A549 (cell line): ENCODE measurements at regions not wholly inside any gene's neighbourhood (a gene's known extent, or its start where the extent isn't known, plus 50 kb on each side); places are given as distances from the start of the nearest gene placed in this dataset.
"Not testable (repeated sequence)": the region's sequence is repeated elsewhere in the genome, so short reads cannot be mapped to it uniquely, and the experiment has no call there.

ENCODE experiments used
- ATAC-seq, 2 experiments: fragments of 200-7000 bp in 1 of 2; fragments of >200 bp in 1 of 2; cut with Nextera tagmentation in 1 of 2; cut with Tn5 transposase in 1 of 2; 3 replicates each; pipeline versions ENCODE4 v1.8.0 to v1.9.1; 2018 to 2020; ENCODE audit warnings: mild to moderate bottlenecking in 1 of 2, moderate library complexity in 1 of 2
- CTCF ChIA-PET: fragments of 300-600 bp; sonication (Branson Sonifier 250); formaldehyde crosslinking; extraction: SDS; loops from one replicate; lab custom pipeline; 2021; ENCODE audit warnings: antibody characterized with exemption, inconsistent platforms; lab: Yijun Ruan, JAX
- POLR2A ChIA-PET: fragments of 350-600 bp; formaldehyde crosslinking; extraction: SDS; loops from one replicate; lab custom pipeline; 2021; ENCODE audit warnings: antibody characterized with exemption, inconsistent platforms; lab: Yijun Ruan, JAX
- DNase-seq, 2 experiments: peaks; one replicate each; pipeline versions ENCODE4 v3.0.0 to v3.0.0-alpha.2; 2011 to 2016; ENCODE audit warnings: low read depth in 1 of 2, low spot score in 1 of 2
- FAIRE-seq: peaks from 2 replicates; lab custom pipeline; 2011; peaks lifted over from hg19 to GRCh38; lab: Jason Lieb, UNC
- H3K27ac ChIP-seq, 2 experiments: fragments of >200 bp; sonication (Bioruptor Twin); formaldehyde crosslinking; 3 replicates each; pipeline ENCODE4 v1.5.1; 2016 to 2017
- H3K4me1 ChIP-seq: fragments of >200 bp; sonication (Bioruptor Twin); formaldehyde crosslinking; 3 replicates; pipeline ENCODE4 v1.6.1; 2016
- H3K4me2 ChIP-seq: fragments of >200 bp; sonication (Bioruptor Twin); formaldehyde crosslinking; 3 replicates; pipeline ENCODE4 v1.6.1; 2016
- H3K4me3 ChIP-seq: fragments of >200 bp; sonication (Bioruptor Twin); formaldehyde crosslinking; 3 replicates; pipeline ENCODE4 v1.5.1; 2016
- H3K9me3 ChIP-seq: fragments of >200 bp; sonication (Bioruptor Twin); formaldehyde crosslinking; 3 replicates; pipeline ENCODE4 v1.6.1; 2016
- BHLHE40 ChIP-seq: IDR thresholded peaks from 2 replicates; pipeline ENCODE4 v1.6.1; 2012; ENCODE audit warnings: low read depth, low read length, inconsistent platforms
- CBX2 ChIP-seq: fragments of 200-600 bp; sonication (generic); IDR thresholded peaks from 2 replicates; pipeline ENCODE4 v1.6.1; 2016; ENCODE audit warnings: low read depth, mild to moderate bottlenecking, borderline replicate concordance
- CBX8 ChIP-seq: fragments of 200-600 bp; sonication (generic); IDR thresholded peaks from 2 replicates; pipeline ENCODE4 v1.6.1; 2016
- ESRRA ChIP-seq: fragments of 150-350 bp; IDR thresholded peaks from 2 replicates; pipeline ENCODE4 v1.6.1; 2014; ENCODE audit warnings: mild to moderate bottlenecking, low read length, borderline replicate concordance
- FOSB ChIP-seq: fragments of 250-450 bp; sonication (Bioruptor Pico); IDR thresholded peaks from 2 replicates; pipeline ENCODE4 v1.5.0; 2020; ENCODE audit warnings: mild to moderate bottlenecking, moderate library complexity
- HOXB5 ChIP-seq: fragments of 250-450 bp; sonication (Bioruptor Pico); IDR thresholded peaks from 2 replicates; pipeline ENCODE4 v1.5.0; 2020; ENCODE audit warnings: mild to moderate bottlenecking, moderate library complexity
- JUN ChIP-seq, 2 experiments: fragments of >200 bp; sonication (Bioruptor Twin); formaldehyde crosslinking; IDR thresholded peaks; 2 replicates in 1 of 2; 3 replicates in 1 of 2; pipeline ENCODE4 v1.6.1; 2016 to 2017
- JUNB ChIP-seq: fragments of >200 bp; sonication (Bioruptor Twin); formaldehyde crosslinking; IDR thresholded peaks from 2 replicates; pipeline ENCODE4 v1.6.1; 2016
- KDM5A ChIP-seq: fragments of 200-600 bp; sonication (generic); IDR thresholded peaks from 2 replicates; pipeline ENCODE4 v1.6.1; 2016; ENCODE audit warnings: antibody characterized with exemption, mild to moderate bottlenecking
- MYC ChIP-seq: IDR thresholded peaks from 2 replicates; pipeline ENCODE4 v1.6.1; 2012; ENCODE audit warnings: mild to moderate bottlenecking, inconsistent platforms, low read length, improper control_type of control experiment, borderline replicate concordance
- NPAS2 ChIP-seq: fragments of 250-450 bp; sonication (Bioruptor Pico); IDR thresholded peaks from 2 replicates; pipeline ENCODE4 v1.8.0; 2022; ENCODE audit warnings: mild to moderate bottlenecking, moderate library complexity, borderline replicate concordance
- POLR2A ChIP-seq: IDR thresholded peaks from 2 replicates; pipeline ENCODE4 v1.6.1; 2012; ENCODE audit warnings: mild to moderate bottlenecking, low read length
- POLR2AphosphoS2 ChIP-seq: conservative IDR thresholded peaks from 2 replicates; pipeline ENCODE4 v1.6.1; 2012; ENCODE audit warnings: low read length, improper control_type of control experiment, inconsistent platforms
- RARB ChIP-seq: fragments of 250-450 bp; sonication (Bioruptor Pico); IDR thresholded peaks from 2 replicates; pipeline ENCODE4 v1.8.0; 2021; ENCODE audit warnings: mild to moderate bottlenecking, moderate library complexity
- RFX5 ChIP-seq: fragments of 450-650 bp; IDR thresholded peaks from 2 replicates; pipeline ENCODE4 v1.7.1; 2014; ENCODE audit warnings: antibody characterized with exemption, mild to moderate bottlenecking, moderate library complexity
- SREBF2 ChIP-seq: fragments of 450-650 bp; IDR thresholded peaks from 2 replicates; pipeline ENCODE4 v1.6.1; 2014; ENCODE audit warnings: mild to moderate bottlenecking, moderate library complexity
- ZC3H11A ChIP-seq: fragments of 450-650 bp; IDR thresholded peaks from 2 replicates; pipeline ENCODE4 v1.6.1; 2014; ENCODE audit warnings: antibody characterized with exemption, mild to moderate bottlenecking
- ZFP36 ChIP-seq: fragments of 450-650 bp; IDR thresholded peaks from 2 replicates; pipeline ENCODE4 v1.6.1; 2014; ENCODE audit warnings: borderline replicate concordance; ENCODE audit not compliant: partially characterized antibody
- ZNF302 ChIP-seq: fragments of 250-450 bp; sonication (Bioruptor Pico); IDR thresholded peaks from 2 replicates; pipeline ENCODE4 v1.9.0; 2021; ENCODE audit warnings: inconsistent platforms, mild to moderate bottlenecking, moderate library complexity
- WGBS: methylation state at CpG from one replicate; pipeline ENCODE4 v1.1.6; 2017; ENCODE audit errors: missing lambda C conversion rate; 5-methylcytosine and 5-hydroxymethylcytosine counted together
- TF ChIP-seq, protein P1 (sequence below): IDR thresholded peaks from 2 replicates; pipeline ENCODE4 v1.6.1; 2012; ENCODE audit warnings: low read depth, borderline replicate concordance
- TF ChIP-seq, protein P2 (sequence below): fragments of 450-650 bp; IDR thresholded peaks from 2 replicates; pipeline ENCODE4 v1.6.1; 2014; ENCODE audit warnings: antibody characterized with exemption
- TF ChIP-seq, protein P3 (sequence below): fragments of >200 bp; sonication (Bioruptor Twin); formaldehyde crosslinking; IDR thresholded peaks from 3 replicates; pipeline ENCODE4 v1.6.1; 2016
- TF ChIP-seq, protein P4 (sequence below): fragments of 150-350 bp; IDR thresholded peaks from 2 replicates; pipeline ENCODE4 v1.6.1; 2014; ENCODE audit warnings: low read depth, mild to moderate bottlenecking, low read length

DNA sequence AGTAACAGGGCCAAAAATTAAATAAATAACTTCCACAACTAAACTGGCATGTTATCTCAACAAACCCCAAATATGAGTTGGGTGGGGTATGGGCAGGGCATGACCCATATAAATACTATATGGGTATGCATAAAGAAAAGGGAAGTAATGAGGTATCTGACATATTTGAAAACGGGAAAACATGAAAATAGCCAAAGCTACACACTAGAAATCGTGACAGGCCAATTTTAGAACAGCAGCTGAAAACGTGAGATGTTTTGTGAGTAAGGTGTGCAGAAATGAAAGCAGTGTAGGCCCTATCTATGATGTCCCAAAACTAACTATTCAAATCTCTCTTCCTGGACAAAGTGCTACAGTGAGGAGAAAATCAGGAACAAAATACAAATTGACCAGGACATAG, 537.9 kb upstream of the NR5A2 start:
- CTCF ChIA-PET: no interaction called here
- no peak overlapping the region for H3K4me3 ChIP-seq
- H3K4me2 ChIP-seq: no peak overlapping the region
- 14% methylated on average over 3 of the region's 3 CpGs for WGBS
- H3K4me1 ChIP-seq: no peaks in the 10 kb centered on the region
- no peak for TF ChIP-seq FOSB
- TF ChIP-seq ZFP36: no peak
- no peak for TF ChIP-seq CBX8
- no peak for TF ChIP-seq ESRRA
- TF ChIP-seq, protein P1, sequence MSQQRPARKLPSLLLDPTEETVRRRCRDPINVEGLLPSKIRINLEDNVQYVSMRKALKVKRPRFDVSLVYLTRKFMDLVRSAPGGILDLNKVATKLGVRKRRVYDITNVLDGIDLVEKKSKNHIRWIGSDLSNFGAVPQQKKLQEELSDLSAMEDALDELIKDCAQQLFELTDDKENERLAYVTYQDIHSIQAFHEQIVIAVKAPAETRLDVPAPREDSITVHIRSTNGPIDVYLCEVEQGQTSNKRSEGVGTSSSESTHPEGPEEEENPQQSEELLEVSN: no peak
- no peak for TF ChIP-seq BHLHE40
- TF ChIP-seq ZNF302 (CRISPR knock-in tag): no peak
- TF ChIP-seq, all 56 proteins: peak for 0
- no peak for ATAC-seq
- Histone ChIP-seq H3K27ac (no peak overlapping the region), H3K9me3 (0 out of 3 replicates have a peak, but pooled peaks cover 4% of the 10 kb centered on the region)
- POLR2A ChIA-PET: no interaction called here
- no peak for DNase-seq
- no peak for FAIRE-seq

DNA sequence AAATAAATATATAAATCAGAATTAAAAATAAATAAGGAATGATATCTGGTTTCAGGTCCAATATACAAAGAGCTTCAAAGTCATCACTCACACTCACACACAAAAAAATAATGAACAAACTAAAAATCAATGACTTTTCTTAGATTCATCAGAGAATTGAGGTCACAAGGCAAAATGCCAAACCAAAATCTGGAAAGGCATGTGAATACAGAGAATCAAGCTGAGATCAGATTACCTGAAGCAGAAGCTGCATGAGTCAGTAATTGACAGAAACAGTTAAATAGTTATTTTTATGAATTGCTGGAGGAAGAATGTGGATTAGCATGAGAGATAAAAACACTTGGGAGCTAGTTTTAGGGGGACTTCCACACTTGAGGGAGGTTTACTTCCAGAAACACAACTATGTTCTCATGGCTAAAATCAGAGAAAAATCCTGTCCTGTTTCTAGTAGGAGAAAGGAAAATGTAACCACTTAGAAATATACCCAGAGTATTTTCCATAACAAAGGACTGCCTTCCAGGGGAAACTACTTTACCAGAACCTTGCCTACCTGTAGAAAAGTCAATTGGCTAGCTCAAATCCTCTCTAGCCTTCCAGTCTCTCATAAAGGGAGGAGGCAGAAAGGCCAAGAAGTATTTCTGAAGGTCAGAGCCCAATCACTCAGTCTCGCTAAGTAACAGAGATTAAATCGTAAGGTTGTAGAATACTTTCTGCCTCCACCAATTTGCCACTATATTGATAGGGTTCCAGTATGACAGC, 536.6 kb upstream of the NR5A2 start:
- WGBS: 74% methylated on average over 2 of the region's 2 CpGs
- H3K4me3 ChIP-seq: no peak overlapping the region
- H3K9me3 ChIP-seq: peaks cover 9% of the 10 kb centered on the region; the same call in 1 of the 3 replicates
- H3K27ac ChIP-seq: no peak overlapping the region
- H3K4me2 ChIP-seq: no peak overlapping the region
- ATAC-seq (no peak), FAIRE-seq (no peak), DNase-seq (no peak)
- TF ChIP-seq, protein P2, sequence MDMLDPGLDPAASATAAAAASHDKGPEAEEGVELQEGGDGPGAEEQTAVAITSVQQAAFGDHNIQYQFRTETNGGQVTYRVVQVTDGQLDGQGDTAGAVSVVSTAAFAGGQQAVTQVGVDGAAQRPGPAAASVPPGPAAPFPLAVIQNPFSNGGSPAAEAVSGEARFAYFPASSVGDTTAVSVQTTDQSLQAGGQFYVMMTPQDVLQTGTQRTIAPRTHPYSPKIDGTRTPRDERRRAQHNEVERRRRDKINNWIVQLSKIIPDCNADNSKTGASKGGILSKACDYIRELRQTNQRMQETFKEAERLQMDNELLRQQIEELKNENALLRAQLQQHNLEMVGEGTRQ: no peak
- TF ChIP-seq RARB (no peak), HOXB5 (CRISPR knock-in tag) (no peak), JUN (IDR thresholded peaks at IDR 0.05) (no peak), POLR2A (no peak), RFX5 (no peak), ZC3H11A (no peak), SREBF2 (no peak), NPAS2 (CRISPR knock-in tag) (no peak), POLR2AphosphoS2 (no peak), BHLHE40 (no peak), JUNB (no peak)
- TF ChIP-seq, protein P3, sequence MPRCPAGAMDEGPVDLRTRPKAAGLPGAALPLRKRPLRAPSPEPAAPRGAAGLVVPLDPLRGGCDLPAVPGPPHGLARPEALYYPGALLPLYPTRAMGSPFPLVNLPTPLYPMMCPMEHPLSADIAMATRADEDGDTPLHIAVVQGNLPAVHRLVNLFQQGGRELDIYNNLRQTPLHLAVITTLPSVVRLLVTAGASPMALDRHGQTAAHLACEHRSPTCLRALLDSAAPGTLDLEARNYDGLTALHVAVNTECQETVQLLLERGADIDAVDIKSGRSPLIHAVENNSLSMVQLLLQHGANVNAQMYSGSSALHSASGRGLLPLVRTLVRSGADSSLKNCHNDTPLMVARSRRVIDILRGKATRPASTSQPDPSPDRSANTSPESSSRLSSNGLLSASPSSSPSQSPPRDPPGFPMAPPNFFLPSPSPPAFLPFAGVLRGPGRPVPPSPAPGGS: no peak
- TF ChIP-seq, protein P4, sequence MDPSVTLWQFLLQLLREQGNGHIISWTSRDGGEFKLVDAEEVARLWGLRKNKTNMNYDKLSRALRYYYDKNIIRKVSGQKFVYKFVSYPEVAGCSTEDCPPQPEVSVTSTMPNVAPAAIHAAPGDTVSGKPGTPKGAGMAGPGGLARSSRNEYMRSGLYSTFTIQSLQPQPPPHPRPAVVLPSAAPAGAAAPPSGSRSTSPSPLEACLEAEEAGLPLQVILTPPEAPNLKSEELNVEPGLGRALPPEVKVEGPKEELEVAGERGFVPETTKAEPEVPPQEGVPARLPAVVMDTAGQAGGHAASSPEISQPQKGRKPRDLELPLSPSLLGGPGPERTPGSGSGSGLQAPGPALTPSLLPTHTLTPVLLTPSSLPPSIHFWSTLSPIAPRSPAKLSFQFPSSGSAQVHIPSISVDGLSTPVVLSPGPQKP: no peak
- H3K4me1 ChIP-seq: no peaks in the 10 kb centered on the region
- ChIA-PET CTCF (interaction anchor here (0.6 kb wide), 1 partner anchor 42 kb away, joined by 3 read pairs; no protein-coding TSS in a partner anchor), POLR2A (no interaction called here)

DNA sequence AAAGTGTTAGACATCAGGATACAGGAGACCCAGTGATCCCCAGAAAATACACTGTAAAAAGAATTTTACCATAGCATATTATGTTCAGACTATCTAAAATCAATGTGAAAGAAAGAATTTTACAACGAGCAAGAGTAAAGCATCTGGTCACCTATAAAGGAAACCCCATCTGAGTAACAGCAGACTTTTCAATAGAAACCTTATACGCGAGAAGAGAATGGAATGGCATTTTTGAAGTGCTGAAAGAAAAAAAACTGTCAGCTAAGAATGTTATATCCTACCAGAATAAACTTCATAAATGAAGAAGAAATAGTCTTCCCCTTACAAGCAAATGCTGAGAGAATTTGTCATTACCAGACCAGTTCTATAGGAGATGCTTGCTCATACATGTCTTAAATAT, 532.1 kb upstream of the NR5A2 start:
- Histone ChIP-seq H3K4me3 (no peak overlapping the region), H3K4me1 (no peaks in the 10 kb centered on the region), H3K27ac (no peak overlapping the region), H3K9me3 (peaks cover 9% of the 10 kb centered on the region; the same call in 1 of the 3 replicates), H3K4me2 (no peak overlapping the region)
- ChIA-PET POLR2A (no interaction called here), CTCF (interaction anchor here (1.8 kb wide), 1 partner anchor 31 kb away, joined by 5 read pairs; no protein-coding TSS in a partner anchor)
- ATAC-seq (no peak), FAIRE-seq (no peak), DNase-seq (no peak)
- TF ChIP-seq MYC: no peak
- TF ChIP-seq CBX2: no peak
- TF ChIP-seq, protein P2: no peak
- no peak for TF ChIP-seq KDM5A
- WGBS: 59% methylated on average over 3 of the region's 3 CpGs

DNA sequence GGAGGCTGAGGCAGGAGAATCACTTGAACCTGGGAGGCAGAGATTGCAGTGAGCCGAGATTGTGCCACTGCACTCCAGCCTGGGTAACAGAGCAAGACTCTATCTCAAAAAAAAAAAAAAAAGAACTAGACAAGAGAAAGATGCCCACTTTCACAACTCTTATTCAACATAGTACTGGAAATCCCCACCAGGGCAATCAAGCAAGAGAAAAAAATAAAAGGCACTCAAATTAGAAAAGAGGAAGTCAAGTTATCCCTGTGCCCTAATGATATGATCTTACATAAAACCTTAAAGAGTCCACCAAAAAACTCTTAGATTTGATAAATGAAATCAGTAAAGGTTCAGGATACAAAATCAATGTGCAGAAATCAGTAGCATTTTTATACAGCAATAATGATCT, 528.7 kb upstream of the NR5A2 start:
- H3K9me3 ChIP-seq: peaks cover 14% of the 10 kb centered on the region; the same call in 2 of the 3 replicates
- 25% methylated on average over 1 of the region's 1 CpG for WGBS
- H3K4me2 ChIP-seq, CTCF ChIA-PET, POLR2A ChIA-PET, ATAC-seq, H3K4me3 ChIP-seq, DNase-seq, FAIRE-seq, H3K4me1 ChIP-seq, H3K27ac ChIP-seq: not testable (repeated sequence)
